ENCODE measurements at regions not wholly inside any gene's neighbourhood (a gene's known extent, or its start where the extent isn't known, plus 50 kb on each side); places are given as distances from the start of the nearest gene placed in this dataset.

DNA sequence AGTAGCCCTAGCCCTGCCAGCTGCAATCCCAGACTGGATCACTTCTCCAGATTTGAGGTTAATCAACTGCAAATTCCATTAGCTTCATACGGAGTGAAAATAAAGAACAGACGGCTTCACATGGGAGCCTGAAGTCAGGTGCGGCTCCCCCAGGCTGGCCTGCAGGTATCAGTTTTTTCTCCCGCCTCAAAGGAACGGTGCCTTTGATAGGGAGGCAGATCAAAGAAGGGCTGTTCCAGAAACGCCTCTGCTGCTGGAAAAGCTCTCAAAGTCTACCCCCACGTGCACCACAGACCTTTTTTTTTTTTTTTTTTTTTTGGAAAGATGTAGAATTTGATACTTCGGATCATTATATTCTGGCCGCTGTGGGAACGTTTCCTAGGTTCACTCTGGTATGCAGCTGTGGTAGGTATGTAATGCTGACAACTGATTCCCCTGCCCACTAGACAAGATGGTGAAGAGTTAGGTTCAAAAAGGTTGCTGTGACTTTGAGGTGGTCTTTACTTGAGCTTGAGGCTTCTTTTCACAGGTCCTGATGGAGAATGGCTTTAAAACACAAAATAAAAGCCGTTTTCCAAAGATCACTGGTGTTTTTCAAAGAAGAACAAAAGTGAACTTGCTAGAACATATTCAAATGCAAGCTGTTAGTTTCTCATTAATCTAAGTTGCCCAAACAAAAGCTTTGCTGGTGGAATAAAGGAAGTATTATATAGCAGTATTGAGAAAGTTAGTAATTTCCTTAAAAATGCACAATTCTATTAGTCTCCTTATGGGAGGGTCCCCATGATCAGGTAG lies 189.0 kb upstream of the NFIA start:
- no peak for DNase-seq (ENCODE audit: low read depth, low spot score)
- Histone ChIP-seq H3K4me3 (ENCODE audit: insufficient read length, low read depth) (no peak overlapping the region), H3K9me3 (ENCODE audit: insufficient read depth, low read length) (no peaks in the 10 kb centered on the region), H3K27me3 (ENCODE audit: insufficient read depth, insufficient read length) (no peaks in the 10 kb centered on the region), H3K9ac (ENCODE audit: insufficient read length, low read depth) (no peak overlapping the region), H3K4me1 (ENCODE audit: insufficient read depth, insufficient read length) (no peaks in the 10 kb centered on the region), H3K36me3 (ENCODE audit: insufficient read depth, insufficient read length, low read length) (no peaks in the 10 kb centered on the region)
- TF ChIP-seq ZNF274 (IDR thresholded peaks at IDR 0.05; ENCODE audit: low read depth, low read length) = no peak
- TF ChIP-seq SUZ12 (IDR thresholded peaks at IDR 0.05; ENCODE audit: extremely low read depth, insufficient read depth, insufficient read length) = no peak
- TF ChIP-seq YY1 (IDR thresholded peaks at IDR 0.05; ENCODE audit: insufficient read depth, insufficient read length) = no peak

GRCh38 chr1:60891765-60892164 lies 190.6 kb upstream of the NFIA start:
- no peaks in the 10 kb centered on the region for H3K27me3 ChIP-seq (ENCODE audit: insufficient read depth, insufficient read length)
- TF ChIP-seq YY1 (IDR thresholded peaks at IDR 0.05; ENCODE audit: insufficient read depth, insufficient read length) (no peak), ZNF274 (IDR thresholded peaks at IDR 0.05; ENCODE audit: low read depth, low read length) (no peak), SUZ12 (IDR thresholded peaks at IDR 0.05; ENCODE audit: extremely low read depth, insufficient read depth, insufficient read length) (no peak)
- no peak overlapping the region for H3K4me3 ChIP-seq (ENCODE audit: insufficient read length, low read depth)
- H3K4me1 ChIP-seq (ENCODE audit: insufficient read depth, insufficient read length) = peaks cover 3% of the 10 kb centered on the region
- H3K9ac ChIP-seq (ENCODE audit: insufficient read length, low read depth) = no peak overlapping the region
- DNase-seq (ENCODE audit: low read depth, low spot score) = no peak
- no peaks in the 10 kb centered on the region for H3K9me3 ChIP-seq (ENCODE audit: insufficient read depth, low read length)
- no peaks in the 10 kb centered on the region for H3K36me3 ChIP-seq (ENCODE audit: insufficient read depth, insufficient read length, low read length)

DNA sequence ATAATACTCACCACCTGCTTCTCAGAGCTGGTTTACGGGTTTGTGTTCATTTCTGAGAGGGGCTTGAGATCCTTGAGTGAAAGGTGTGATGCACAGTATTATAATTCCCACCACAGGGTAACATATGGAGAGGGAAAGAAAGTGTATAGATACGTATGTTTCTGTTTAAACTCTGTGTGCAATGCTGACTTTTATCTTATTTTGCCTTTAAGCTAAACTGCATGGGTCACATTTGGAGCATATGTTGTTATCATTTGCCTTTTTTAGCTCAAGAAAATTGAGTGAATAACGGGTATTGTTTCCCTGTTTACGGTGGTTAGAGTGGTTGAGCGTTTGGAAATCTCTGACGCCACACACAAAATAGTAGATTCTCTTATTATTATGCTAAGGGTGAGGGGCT lies 191.1 kb upstream of the NFIA start:
- H3K9me3 ChIP-seq (ENCODE audit: insufficient read depth, low read length) = no peaks in the 10 kb centered on the region
- peaks cover 3% of the 10 kb centered on the region for H3K4me1 ChIP-seq (ENCODE audit: insufficient read depth, insufficient read length)
- no peak overlapping the region for H3K9ac ChIP-seq (ENCODE audit: insufficient read length, low read depth)
- no peak for TF ChIP-seq ZNF274 (IDR thresholded peaks at IDR 0.05; ENCODE audit: low read depth, low read length)
- no peak for TF ChIP-seq SUZ12 (IDR thresholded peaks at IDR 0.05; ENCODE audit: extremely low read depth, insufficient read depth, insufficient read length)
- TF ChIP-seq YY1 (IDR thresholded peaks at IDR 0.05; ENCODE audit: insufficient read depth, insufficient read length) = no peak
- H3K4me3 ChIP-seq (ENCODE audit: insufficient read length, low read depth) = no peak overlapping the region
- no peaks in the 10 kb centered on the region for H3K27me3 ChIP-seq (ENCODE audit: insufficient read depth, insufficient read length)
- DNase-seq (ENCODE audit: low read depth, low spot score) = no peak
- no peaks in the 10 kb centered on the region for H3K36me3 ChIP-seq (ENCODE audit: insufficient read depth, insufficient read length, low read length)

GRCh38 chr1:60890664-60891063 lies 191.7 kb upstream of the NFIA start:
- no peak overlapping the region for H3K9ac ChIP-seq (ENCODE audit: insufficient read length, low read depth)
- H3K4me1 ChIP-seq (ENCODE audit: insufficient read depth, insufficient read length) = peaks cover 3% of the 10 kb centered on the region
- no peak overlapping the region for H3K4me3 ChIP-seq (ENCODE audit: insufficient read length, low read depth)
- H3K36me3 ChIP-seq (ENCODE audit: insufficient read depth, insufficient read length, low read length) = no peaks in the 10 kb centered on the region
- DNase-seq (ENCODE audit: low read depth, low spot score) = no peak
- H3K27me3 ChIP-seq (ENCODE audit: insufficient read depth, insufficient read length) = no peaks in the 10 kb centered on the region
- TF ChIP-seq YY1 (IDR thresholded peaks at IDR 0.05; ENCODE audit: insufficient read depth, insufficient read length) (no peak), SUZ12 (IDR thresholded peaks at IDR 0.05; ENCODE audit: extremely low read depth, insufficient read depth, insufficient read length) (no peak), ZNF274 (IDR thresholded peaks at IDR 0.05; ENCODE audit: low read depth, low read length) (no peak)
- no peaks in the 10 kb centered on the region for H3K9me3 ChIP-seq (ENCODE audit: insufficient read depth, low read length)

- Histone ChIP-seq H3K36me3 (ENCODE audit: insufficient read depth, insufficient read length, low read length) (no peaks in the 10 kb centered on the region), H3K9me3 (ENCODE audit: insufficient read depth, low read length) (no peaks in the 10 kb centered on the region), H3K9ac (ENCODE audit: insufficient read length, low read depth) (no peak overlapping the region), H3K27me3 (ENCODE audit: insufficient read depth, insufficient read length) (no peaks in the 10 kb centered on the region), H3K4me1 (ENCODE audit: insufficient read depth, insufficient read length) (peaks cover 3% of the 10 kb centered on the region), H3K4me3 (ENCODE audit: insufficient read length, low read depth) (no peak overlapping the region)
- DNase-seq (ENCODE audit: low read depth, low spot score) = no peak
- TF ChIP-seq YY1 (IDR thresholded peaks at IDR 0.05; ENCODE audit: insufficient read depth, insufficient read length) (no peak), ZNF274 (IDR thresholded peaks at IDR 0.05; ENCODE audit: low read depth, low read length) (no peak), SUZ12 (IDR thresholded peaks at IDR 0.05; ENCODE audit: extremely low read depth, insufficient read depth, insufficient read length) (no peak)
These were observed 192.7 kb upstream of the NFIA start for GRCh38 chr1:60889709-60890108.

DNA sequence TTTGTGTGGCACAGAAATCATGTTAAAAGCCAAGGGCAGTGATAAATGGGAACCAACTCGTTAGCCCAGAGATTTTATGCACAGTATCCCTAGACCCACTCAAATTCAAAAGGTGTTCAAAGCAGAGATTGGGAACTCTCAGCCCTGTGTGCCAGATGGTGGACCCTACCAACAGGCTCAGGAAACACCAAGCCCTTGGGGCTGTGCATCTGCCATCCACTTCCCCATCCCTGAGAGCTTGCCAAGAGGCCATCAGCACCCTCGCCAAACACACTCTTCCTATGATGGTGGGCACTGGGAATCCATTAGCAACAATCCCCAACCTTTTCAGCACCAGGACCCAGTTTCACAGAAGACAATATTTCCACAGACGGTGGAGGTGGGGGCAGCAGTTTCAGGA lies 194.2 kb upstream of the NFIA start:
- Histone ChIP-seq H3K27me3 (ENCODE audit: insufficient read depth, insufficient read length) (no peaks in the 10 kb centered on the region), H3K9me3 (ENCODE audit: insufficient read depth, low read length) (no peaks in the 10 kb centered on the region)

GRCh38 chr1:60886793-60887331 lies 195.5 kb upstream of the NFIA start:
- H3K4me3 ChIP-seq (ENCODE audit: insufficient read length, low read depth) = no peak overlapping the region
- peak; percentile 30 for DNase-seq (ENCODE audit: low read depth, low spot score)

More for the DNA sequence above, 194.2 kb upstream of the NFIA start:
- no peak for DNase-seq (ENCODE audit: low read depth, low spot score)
- TF ChIP-seq YY1 (IDR thresholded peaks at IDR 0.05; ENCODE audit: insufficient read depth, insufficient read length) = no peak
- no peak for TF ChIP-seq SUZ12 (IDR thresholded peaks at IDR 0.05; ENCODE audit: extremely low read depth, insufficient read depth, insufficient read length)
- TF ChIP-seq ZNF274 (IDR thresholded peaks at IDR 0.05; ENCODE audit: low read depth, low read length) = no peak
- Histone ChIP-seq H3K4me1 (ENCODE audit: insufficient read depth, insufficient read length) (peaks cover 3% of the 10 kb centered on the region), H3K36me3 (ENCODE audit: insufficient read depth, insufficient read length, low read length) (no peaks in the 10 kb centered on the region), H3K9ac (ENCODE audit: insufficient read length, low read depth) (no peak overlapping the region), H3K4me3 (ENCODE audit: insufficient read length, low read depth) (no peak overlapping the region)

More at GRCh38 chr1:60886793-60887331, 195.5 kb upstream of the NFIA start:
- H3K9me3 ChIP-seq (ENCODE audit: insufficient read depth, low read length) = no peaks in the 10 kb centered on the region
- TF ChIP-seq YY1 (IDR thresholded peaks at IDR 0.05; ENCODE audit: insufficient read depth, insufficient read length) = no peak
- no peak for TF ChIP-seq ZNF274 (IDR thresholded peaks at IDR 0.05; ENCODE audit: low read depth, low read length)
- no peak for TF ChIP-seq SUZ12 (IDR thresholded peaks at IDR 0.05; ENCODE audit: extremely low read depth, insufficient read depth, insufficient read length)
- H3K4me1 ChIP-seq (ENCODE audit: insufficient read depth, insufficient read length) = peaks cover 3% of the 10 kb centered on the region
- no peaks in the 10 kb centered on the region for H3K27me3 ChIP-seq (ENCODE audit: insufficient read depth, insufficient read length)
- no peaks in the 10 kb centered on the region for H3K36me3 ChIP-seq (ENCODE audit: insufficient read depth, insufficient read length, low read length)
- H3K9ac ChIP-seq (ENCODE audit: insufficient read length, low read depth) = no peak overlapping the region
